ENCODE measurements at regions not wholly inside any gene's neighbourhood (a gene's known extent, or its start where the extent isn't known, plus 50 kb on each side); places are given as distances from the start of the nearest gene placed in this dataset.
"Not testable (repeated sequence)": the region's sequence is repeated elsewhere in the genome, so short reads cannot be mapped to it uniquely, and the experiment has no call there.

DNA sequence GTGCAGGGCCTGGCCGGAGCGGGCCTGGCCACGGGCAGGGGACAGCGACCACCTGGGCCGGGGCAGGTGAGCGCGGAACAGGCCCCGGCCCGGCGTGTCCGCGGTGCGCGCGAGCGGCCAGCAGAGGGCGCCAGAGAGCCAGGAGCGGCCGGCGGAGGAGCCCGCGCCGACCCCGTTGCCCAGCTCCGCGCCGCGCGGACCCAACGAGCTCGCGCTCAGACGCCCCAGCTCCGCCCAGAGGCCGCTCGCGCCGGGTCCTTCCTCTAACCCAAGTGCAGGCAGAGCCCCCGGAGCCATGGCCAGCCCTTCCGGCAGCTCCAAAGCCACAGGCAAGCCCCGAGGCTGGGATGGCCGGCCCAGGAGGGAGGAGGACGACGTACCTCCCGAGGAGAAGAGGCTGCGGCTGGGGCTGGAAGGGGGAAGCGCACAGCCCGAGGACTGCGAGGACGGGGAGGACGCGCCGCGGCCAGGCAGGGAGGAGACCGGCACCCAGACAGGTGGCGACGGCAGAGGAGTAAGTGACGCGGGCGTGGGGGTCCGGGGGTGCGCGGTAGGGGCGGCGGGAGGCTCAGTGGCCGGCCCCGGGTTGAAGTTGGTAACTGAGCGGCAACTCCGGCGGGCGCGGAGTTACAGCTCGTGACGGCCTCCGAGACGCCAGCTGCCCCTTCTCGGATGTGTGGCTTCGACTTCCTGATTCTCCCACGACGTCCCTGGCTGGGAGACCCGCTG, 88.1 kb downstream of the DEFB131A start:
- peak overlapping the region; percentile 60 for H3K9ac ChIP-seq (ENCODE audit: low read length)
- H3K27ac ChIP-seq (ENCODE audit: low read length); H3K9me3 ChIP-seq (ENCODE audit: low read length); H3K27me3 ChIP-seq (ENCODE audit: insufficient read depth, low read depth, low read length); H3K79me2 ChIP-seq (replicated peaks; ENCODE audit: insufficient read depth, low read length); H3F3A ChIP-seq (ENCODE audit: insufficient read depth, low read length, poor library complexity, severe bottlenecking); H3K4me2 ChIP-seq (ENCODE audit: low read length); H4K20me1 ChIP-seq (ENCODE audit: insufficient read depth); H3K36me3 ChIP-seq (ENCODE audit: insufficient read depth, low read length); H3K9me2 ChIP-seq (ENCODE audit: insufficient read depth, low read length): not testable (repeated sequence)
- H2AFZ ChIP-seq (ENCODE audit: low read depth, low read length) = peak overlapping the region; percentile 33
- peak overlapping the region; percentile 72 for H3K4me3 ChIP-seq (ENCODE audit: low read length)
- TF ChIP-seq SMC3 (conservative IDR thresholded peaks at IDR 0.05; ENCODE audit: poor library complexity) (peak; percentile 81), EP300 (conservative IDR thresholded peaks at IDR 0.05; ENCODE audit: poor library complexity, severe bottlenecking) (peak; percentile 16), RAD21 (conservative IDR thresholded peaks at IDR 0.05) (peak; percentile 70)
- TF ChIP-seq, protein P1, sequence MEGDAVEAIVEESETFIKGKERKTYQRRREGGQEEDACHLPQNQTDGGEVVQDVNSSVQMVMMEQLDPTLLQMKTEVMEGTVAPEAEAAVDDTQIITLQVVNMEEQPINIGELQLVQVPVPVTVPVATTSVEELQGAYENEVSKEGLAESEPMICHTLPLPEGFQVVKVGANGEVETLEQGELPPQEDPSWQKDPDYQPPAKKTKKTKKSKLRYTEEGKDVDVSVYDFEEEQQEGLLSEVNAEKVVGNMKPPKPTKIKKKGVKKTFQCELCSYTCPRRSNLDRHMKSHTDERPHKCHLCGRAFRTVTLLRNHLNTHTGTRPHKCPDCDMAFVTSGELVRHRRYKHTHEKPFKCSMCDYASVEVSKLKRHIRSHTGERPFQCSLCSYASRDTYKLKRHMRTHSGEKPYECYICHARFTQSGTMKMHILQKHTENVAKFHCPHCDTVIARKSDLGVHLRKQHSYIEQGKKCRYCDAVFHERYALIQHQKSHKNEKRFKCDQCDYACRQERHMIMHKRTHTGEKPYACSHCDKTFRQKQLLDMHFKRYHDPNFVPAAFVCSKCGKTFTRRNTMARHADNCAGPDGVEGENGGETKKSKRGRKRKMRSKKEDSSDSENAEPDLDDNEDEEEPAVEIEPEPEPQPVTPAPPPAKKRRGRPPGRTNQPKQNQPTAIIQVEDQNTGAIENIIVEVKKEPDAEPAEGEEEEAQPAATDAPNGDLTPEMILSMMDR (IDR thresholded peaks at IDR 0.05; ENCODE audit: poor library complexity, severe bottlenecking) = peak; percentile 89

GRCh38 chr4:9532863-9533192, 88.6 kb downstream of the DEFB131A start:
- H2AFZ ChIP-seq (ENCODE audit: low read depth, low read length); H3K4me2 ChIP-seq (ENCODE audit: low read length); H4K20me1 ChIP-seq (ENCODE audit: insufficient read depth); H3F3A ChIP-seq (ENCODE audit: insufficient read depth, low read length, poor library complexity, severe bottlenecking); H3K9me2 ChIP-seq (ENCODE audit: insufficient read depth, low read length); H3K79me2 ChIP-seq (replicated peaks; ENCODE audit: insufficient read depth, low read length); H3K27me3 ChIP-seq (ENCODE audit: insufficient read depth, low read depth, low read length); H3K9me3 ChIP-seq (ENCODE audit: low read length); H3K27ac ChIP-seq (ENCODE audit: low read length); H3K36me3 ChIP-seq (ENCODE audit: insufficient read depth, low read length): not testable (repeated sequence)
- peak overlapping the region; percentile 60 for H3K9ac ChIP-seq (ENCODE audit: low read length)
- H3K4me3 ChIP-seq (ENCODE audit: low read length) = peak overlapping the region; percentile 72

DNA sequence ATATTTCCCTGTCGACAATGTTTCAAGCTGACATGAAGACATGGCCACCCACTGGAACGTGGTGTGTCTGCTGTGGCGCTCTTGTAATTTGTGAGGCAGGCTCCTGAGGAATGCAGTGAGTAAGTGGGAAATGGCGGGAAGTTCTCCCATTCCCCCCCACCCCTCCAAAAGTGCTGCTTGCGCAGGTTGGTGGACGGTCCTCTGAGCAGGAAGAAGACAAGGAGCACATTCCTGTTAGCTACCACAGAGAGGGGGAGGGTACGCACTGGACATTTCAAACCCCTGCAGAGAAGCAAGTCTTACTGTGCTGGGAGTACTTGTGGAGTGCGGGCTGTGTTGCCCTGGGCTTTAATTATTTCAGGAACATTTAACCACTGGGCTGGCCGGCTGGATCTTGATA, 92.9 kb downstream of the DEFB131A start:
- H3K4me2 ChIP-seq (ENCODE audit: low read length); H3K9ac ChIP-seq (ENCODE audit: low read length); H4K20me1 ChIP-seq (ENCODE audit: insufficient read depth); H3K9me3 ChIP-seq (ENCODE audit: low read length); H3K27me3 ChIP-seq (ENCODE audit: insufficient read depth, low read depth, low read length); H3K4me3 ChIP-seq (ENCODE audit: low read length); H2AFZ ChIP-seq (ENCODE audit: low read depth, low read length); H3K27ac ChIP-seq (ENCODE audit: low read length); H3K79me2 ChIP-seq (replicated peaks; ENCODE audit: insufficient read depth, low read length); H3K36me3 ChIP-seq (ENCODE audit: insufficient read depth, low read length); H3F3A ChIP-seq (ENCODE audit: insufficient read depth, low read length, poor library complexity, severe bottlenecking); H3K9me2 ChIP-seq (ENCODE audit: insufficient read depth, low read length): not testable (repeated sequence)

- not testable (repeated sequence) for H3K9me3 ChIP-seq (ENCODE audit: low read length); H4K20me1 ChIP-seq (ENCODE audit: insufficient read depth); H3K4me3 ChIP-seq (ENCODE audit: low read length); H3K27me3 ChIP-seq (ENCODE audit: insufficient read depth, low read depth, low read length); H3K27ac ChIP-seq (ENCODE audit: low read length); H2AFZ ChIP-seq (ENCODE audit: low read depth, low read length); H3K9ac ChIP-seq (ENCODE audit: low read length); H3K79me2 ChIP-seq (replicated peaks; ENCODE audit: insufficient read depth, low read length); H3F3A ChIP-seq (ENCODE audit: insufficient read depth, low read length, poor library complexity, severe bottlenecking); H3K36me3 ChIP-seq (ENCODE audit: insufficient read depth, low read length); H3K4me2 ChIP-seq (ENCODE audit: low read length); H3K9me2 ChIP-seq (ENCODE audit: insufficient read depth, low read length)
Observed at GRCh38 chr4:9539939-9540520, 95.8 kb downstream of the DEFB131A start.

DNA sequence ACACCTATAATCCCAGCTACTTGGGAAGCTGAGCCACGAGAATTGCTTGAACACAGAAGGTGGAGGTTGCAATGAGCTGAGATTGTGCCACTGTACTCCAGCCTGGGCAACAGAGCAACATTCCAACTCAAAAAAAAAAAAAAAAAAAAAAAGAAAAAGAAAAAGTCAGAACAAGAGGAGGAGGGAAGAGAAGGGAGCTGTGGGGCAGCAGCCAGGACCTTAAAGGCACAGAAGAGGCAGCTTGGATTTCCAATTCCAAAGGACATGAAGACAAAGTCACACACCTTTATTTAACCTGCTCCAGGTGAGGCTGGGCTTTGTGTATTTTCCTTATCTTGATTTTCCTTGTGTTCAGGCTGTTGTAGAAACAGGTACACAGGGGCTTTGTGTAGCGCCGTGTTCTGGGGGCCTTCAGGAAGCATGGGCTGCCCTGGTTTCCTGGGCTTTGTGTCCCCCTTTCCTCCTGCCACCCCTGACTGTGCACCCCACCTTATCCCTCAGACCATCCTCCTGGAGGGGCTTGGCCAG, 97.2 kb downstream of the DEFB131A start:
- H3K79me2 ChIP-seq (replicated peaks; ENCODE audit: insufficient read depth, low read length); H3K9ac ChIP-seq (ENCODE audit: low read length); H3K4me2 ChIP-seq (ENCODE audit: low read length); H3K36me3 ChIP-seq (ENCODE audit: insufficient read depth, low read length); H3K27me3 ChIP-seq (ENCODE audit: insufficient read depth, low read depth, low read length); H3K9me3 ChIP-seq (ENCODE audit: low read length); H4K20me1 ChIP-seq (ENCODE audit: insufficient read depth); H3F3A ChIP-seq (ENCODE audit: insufficient read depth, low read length, poor library complexity, severe bottlenecking); H2AFZ ChIP-seq (ENCODE audit: low read depth, low read length); H3K4me3 ChIP-seq (ENCODE audit: low read length); H3K27ac ChIP-seq (ENCODE audit: low read length); H3K9me2 ChIP-seq (ENCODE audit: insufficient read depth, low read length): not testable (repeated sequence)

- not testable (repeated sequence) for H3K27me3 ChIP-seq (ENCODE audit: insufficient read depth, low read depth, low read length); H3K4me2 ChIP-seq (ENCODE audit: low read length); H3K79me2 ChIP-seq (replicated peaks; ENCODE audit: insufficient read depth, low read length); H2AFZ ChIP-seq (ENCODE audit: low read depth, low read length); H3K9ac ChIP-seq (ENCODE audit: low read length); H3K27ac ChIP-seq (ENCODE audit: low read length); H4K20me1 ChIP-seq (ENCODE audit: insufficient read depth); H3K36me3 ChIP-seq (ENCODE audit: insufficient read depth, low read length); H3K9me2 ChIP-seq (ENCODE audit: insufficient read depth, low read length); H3K4me3 ChIP-seq (ENCODE audit: low read length); H3K9me3 ChIP-seq (ENCODE audit: low read length); H3F3A ChIP-seq (ENCODE audit: insufficient read depth, low read length, poor library complexity, severe bottlenecking)
Observed at GRCh38 chr4:9544851-9545250, 100.6 kb downstream of the DEFB131A start.

GRCh38 chr4:9547470-9547869, 103.3 kb downstream of the DEFB131A start:
- H3K4me2 ChIP-seq (ENCODE audit: low read length) = not testable (repeated sequence)

More at GRCh38 chr4:9547470-9547869, 103.3 kb downstream of the DEFB131A start:
- not testable (repeated sequence) for H4K20me1 ChIP-seq (ENCODE audit: insufficient read depth); H3K36me3 ChIP-seq (ENCODE audit: insufficient read depth, low read length); H3K9ac ChIP-seq (ENCODE audit: low read length); H3K27ac ChIP-seq (ENCODE audit: low read length); H3F3A ChIP-seq (ENCODE audit: insufficient read depth, low read length, poor library complexity, severe bottlenecking); H3K9me2 ChIP-seq (ENCODE audit: insufficient read depth, low read length); H3K9me3 ChIP-seq (ENCODE audit: low read length); H3K79me2 ChIP-seq (replicated peaks; ENCODE audit: insufficient read depth, low read length); H3K27me3 ChIP-seq (ENCODE audit: insufficient read depth, low read depth, low read length); H2AFZ ChIP-seq (ENCODE audit: low read depth, low read length); H3K4me3 ChIP-seq (ENCODE audit: low read length)
